Adipocyte (in vitro differentiated cells): ENCODE measurements at regions not wholly inside any gene's neighbourhood (a gene's known extent, or its start where the extent isn't known, plus 50 kb on each side); places are given as distances from the start of the nearest gene placed in this dataset.
A peak's percentile ranks its signal among the peaks of the same experiment; 100 is the strongest.
"Not testable (repeated sequence)": the region's sequence is repeated elsewhere in the genome, so short reads cannot be mapped to it uniquely, and the experiment has no call there.

ENCODE experiments used
- DNase-seq: peaks from one replicate; pipeline ENCODE4 v3.0.0-alpha.2; 2015; ENCODE audit warnings: low read depth
- H3K27me3 ChIP-seq: replicated peaks from 2 replicates; pipeline ENCODE4 v1.7.0; 2013; ENCODE audit warnings: mild to moderate bottlenecking, low read length, moderate library complexity; ENCODE audit not compliant: control insufficient read depth, insufficient read depth
- H3K36me3 ChIP-seq: 2 replicates; pipeline ENCODE4 v1.7.0; 2013; ENCODE audit warnings: low read length, mild to moderate bottlenecking, moderate library complexity; ENCODE audit not compliant: control insufficient read depth, insufficient read depth, severe bottlenecking
- H3K4me1 ChIP-seq: 2 replicates; pipeline ENCODE4 v1.7.0; 2013; ENCODE audit warnings: mild to moderate bottlenecking, low read length, moderate library complexity; ENCODE audit not compliant: control insufficient read depth, insufficient read depth
- H3K4me3 ChIP-seq: 2 replicates; pipeline ENCODE4 v1.7.0; 2013; ENCODE audit warnings: mild to moderate bottlenecking, low read length, moderate library complexity
- H3K9ac ChIP-seq: 2 replicates; pipeline ENCODE4 v1.7.0; 2013; ENCODE audit warnings: mild to moderate bottlenecking, low read length, moderate library complexity
- H3K9me3 ChIP-seq: 2 replicates; pipeline ENCODE4 v1.7.0; 2013; ENCODE audit warnings: mild to moderate bottlenecking, low read length, moderate library complexity; ENCODE audit not compliant: control insufficient read depth

GRCh38 chr5:126138281-126138931 lies 284.8 kb upstream of the GRAMD2B start:
- H3K27me3 ChIP-seq, result no peaks in the 10 kb centered on the region
- peaks cover 26% of the 10 kb centered on the region for H3K4me1 ChIP-seq
- H3K4me3 ChIP-seq, result no peak overlapping the region
- H3K36me3 ChIP-seq, result no peaks in the 10 kb centered on the region
- no peak overlapping the region for H3K9ac ChIP-seq
- DNase-seq, result peak; percentile 60
- H3K9me3 ChIP-seq, result no peaks in the 10 kb centered on the region

- peaks cover 26% of the 10 kb centered on the region for H3K4me1 ChIP-seq
- peak overlapping the region; percentile 24 for H3K4me3 ChIP-seq
- H3K9ac ChIP-seq, result no peak overlapping the region
- no peaks in the 10 kb centered on the region for H3K36me3 ChIP-seq
- peak; percentile 31 for DNase-seq
- no peaks in the 10 kb centered on the region for H3K9me3 ChIP-seq
- no peaks in the 10 kb centered on the region for H3K27me3 ChIP-seq
These were observed 284.1 kb upstream of the GRAMD2B start for GRCh38 chr5:126139086-126139485.

GRCh38 chr5:126139773-126140172 lies 283.4 kb upstream of the GRAMD2B start:
- DNase-seq, result peak; percentile 53
- Histone ChIP-seq H3K36me3 (no peaks in the 10 kb centered on the region), H3K4me1 (peaks cover 26% of the 10 kb centered on the region), H3K9ac (no peak overlapping the region), H3K4me3 (peak overlapping the region; percentile 24), H3K9me3 (no peaks in the 10 kb centered on the region), H3K27me3 (no peaks in the 10 kb centered on the region)

- H3K36me3 ChIP-seq, result no peaks in the 10 kb centered on the region
- DNase-seq, result no peak
- no peak overlapping the region for H3K9ac ChIP-seq
- no peaks in the 10 kb centered on the region for H3K27me3 ChIP-seq
- H3K4me1 ChIP-seq, result peaks cover 14% of the 10 kb centered on the region
- H3K4me3 ChIP-seq, result no peak overlapping the region
- H3K9me3 ChIP-seq, result no peaks in the 10 kb centered on the region
These were observed 279.6 kb upstream of the GRAMD2B start for GRCh38 chr5:126143622-126144021.

- H3K9me3 ChIP-seq, result not testable (repeated sequence)
These were observed 272.9 kb upstream of the GRAMD2B start for GRCh38 chr5:126150319-126150718.

GRCh38 chr5:126155298-126155697 lies 267.9 kb upstream of the GRAMD2B start:
- DNase-seq, H3K4me3 ChIP-seq, H3K36me3 ChIP-seq, H3K27me3 ChIP-seq, H3K9me3 ChIP-seq, H3K9ac ChIP-seq, H3K4me1 ChIP-seq: not testable (repeated sequence)

More at GRCh38 chr5:126150319-126150718, 272.9 kb upstream of the GRAMD2B start:
- not testable (repeated sequence) for H3K36me3 ChIP-seq, H3K9ac ChIP-seq, H3K27me3 ChIP-seq, H3K4me3 ChIP-seq, H3K4me1 ChIP-seq, DNase-seq

GRCh38 chr5:126166368-126166767 lies 256.8 kb upstream of the GRAMD2B start:
- Histone ChIP-seq H3K9me3 (peaks cover 21% of the 10 kb centered on the region), H3K27me3 (no peaks in the 10 kb centered on the region), H3K4me1 (no peaks in the 10 kb centered on the region), H3K9ac (no peak overlapping the region), H3K36me3 (no peaks in the 10 kb centered on the region), H3K4me3 (no peak overlapping the region)
- no peak for DNase-seq

- Histone ChIP-seq H3K9ac (no peak overlapping the region), H3K36me3 (no peaks in the 10 kb centered on the region), H3K4me1 (no peaks in the 10 kb centered on the region), H3K4me3 (no peak overlapping the region), H3K27me3 (no peaks in the 10 kb centered on the region), H3K9me3 (peaks cover 21% of the 10 kb centered on the region)
- no peak for DNase-seq
These were observed 254.4 kb upstream of the GRAMD2B start for GRCh38 chr5:126168785-126169184.

- no peaks in the 10 kb centered on the region for H3K36me3 ChIP-seq
- no peak for DNase-seq
- no peak overlapping the region for H3K4me3 ChIP-seq
- H3K9ac ChIP-seq, result no peak overlapping the region
- H3K4me1 ChIP-seq, result no peaks in the 10 kb centered on the region
- H3K9me3 ChIP-seq, result peaks cover 12% of the 10 kb centered on the region
- H3K27me3 ChIP-seq, result no peaks in the 10 kb centered on the region
These were observed 251.3 kb upstream of the GRAMD2B start for GRCh38 chr5:126171916-126172315.

- Histone ChIP-seq H3K4me3 (no peak overlapping the region), H3K27me3 (no peaks in the 10 kb centered on the region), H3K36me3 (no peaks in the 10 kb centered on the region), H3K9ac (no peak overlapping the region), H3K9me3 (peaks cover 12% of the 10 kb centered on the region), H3K4me1 (no peaks in the 10 kb centered on the region)
- no peak for DNase-seq
These were observed 250.4 kb upstream of the GRAMD2B start for GRCh38 chr5:126172812-126173211.

GRCh38 chr5:126178521-126178920 lies 244.7 kb upstream of the GRAMD2B start:
- peak; percentile 62 for DNase-seq

More at GRCh38 chr5:126178521-126178920, 244.7 kb upstream of the GRAMD2B start:
- no peak overlapping the region for H3K4me3 ChIP-seq
- H3K4me1 ChIP-seq, result peaks cover 4% of the 10 kb centered on the region
- H3K9me3 ChIP-seq, result peaks cover 7% of the 10 kb centered on the region
- no peaks in the 10 kb centered on the region for H3K27me3 ChIP-seq
- no peak overlapping the region for H3K9ac ChIP-seq
- no peaks in the 10 kb centered on the region for H3K36me3 ChIP-seq
